Activated CD8-positive, alpha-beta T cell treated with anti-CD3 and anti-CD28 coated beads, Interleukin-2, amount 10 ng/mL, durations not matched to agents 7 days and 5 days (primary cell): ENCODE measurements at regions not wholly inside any gene's neighbourhood (a gene's known extent, or its start where the extent isn't known, plus 50 kb on each side); places are given as distances from the start of the nearest gene placed in this dataset.
"Not testable (repeated sequence)": the region's sequence is repeated elsewhere in the genome, so short reads cannot be mapped to it uniquely, and the experiment has no call there.

Source experiments
- ATAC-seq: fragments of 150-1000 bp; cut with Tn5 transposase; one replicate; pipeline ENCODE4 v1.10.0; 2021; ENCODE audit warnings: moderate library complexity
- CTCF ChIA-PET: fragments of 350-600 bp; sonication (Branson Sonifier 250); formaldehyde crosslinking; loops from one replicate; lab custom pipeline; 2021; ENCODE audit warnings: antibody characterized with exemption; lab: Charles Lee
- POLR2A ChIA-PET: fragments of 350-600 bp; sonication (Branson Sonifier 250); formaldehyde crosslinking; loops from one replicate; lab custom pipeline; 2021; ENCODE audit warnings: antibody characterized with exemption; lab: Charles Lee
- DNase-seq: peaks from one replicate; pipeline ENCODE4 v3.0.0-alpha.2; 2020
- H3K27ac Mint-ChIP-seq: one replicate; pipeline ENCODE4 v1.8.0; 2021; ENCODE audit warnings: mild to moderate bottlenecking, mixed read lengths
- H3K27me3 Mint-ChIP-seq: one replicate; pipeline ENCODE4 v1.8.0; 2021; ENCODE audit warnings: low read depth, mixed read lengths
- H3K36me3 Mint-ChIP-seq: one replicate; pipeline ENCODE4 v1.8.0; 2021; ENCODE audit warnings: low read depth, mixed read lengths
- H3K4me1 Mint-ChIP-seq: one replicate; pipeline ENCODE4 v1.8.0; 2021; ENCODE audit warnings: low read depth, mixed read lengths
- H3K4me3 Mint-ChIP-seq: one replicate; pipeline ENCODE4 v1.8.0; 2021; ENCODE audit warnings: mild to moderate bottlenecking, mixed read lengths
- H3K9me3 Mint-ChIP-seq: one replicate; pipeline ENCODE4 v1.8.0; 2022; ENCODE audit warnings: mixed read lengths; ENCODE audit not compliant: insufficient read depth

DNA sequence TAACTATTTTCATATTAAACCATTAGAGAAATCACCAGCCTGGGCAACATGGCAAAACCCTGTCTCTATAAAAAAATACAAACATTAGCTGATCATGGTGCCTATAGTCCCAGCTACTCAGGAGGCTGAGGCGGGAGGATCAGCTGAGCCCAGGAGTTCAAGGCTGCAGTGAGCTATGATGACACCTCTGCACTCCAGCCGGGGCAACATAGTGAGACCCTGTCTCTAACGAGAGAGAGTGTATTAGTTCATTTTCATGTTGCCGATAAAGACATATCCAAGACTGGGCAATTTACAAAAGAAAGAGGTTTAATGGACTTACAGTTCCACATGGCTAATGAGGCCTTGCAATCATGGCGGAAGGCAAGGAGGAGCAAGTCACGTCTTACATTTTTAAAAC lies 102.1 kb upstream of the IL12A start:
- ATAC-seq, H3K4me1 Mint-ChIP-seq, H3K36me3 Mint-ChIP-seq, H3K9me3 Mint-ChIP-seq, H3K27ac Mint-ChIP-seq, DNase-seq, H3K27me3 Mint-ChIP-seq, POLR2A ChIA-PET, H3K4me3 Mint-ChIP-seq: not testable (repeated sequence)
- CTCF ChIA-PET: interaction anchor here (0.9 to 6.0 kb wide), 4 partner anchors 9 to 118 kb away, joined by 4 to 96 read pairs (median 10); partner anchors contain the start of gene IL12A

GRCh38 chr3:159887168-159887567 lies 101.5 kb upstream of the IL12A start:
- Mint-ChIP-seq H3K9me3 (no peaks in the 10 kb centered on the region), H3K27ac (no peak overlapping the region), H3K4me3 (no peak overlapping the region), H3K27me3 (peaks cover 5% of the 10 kb centered on the region), H3K4me1 (no peaks in the 10 kb centered on the region), H3K36me3 (no peaks in the 10 kb centered on the region)
- ATAC-seq: no peak
- ChIA-PET POLR2A (no interaction called here), CTCF (interaction anchor here (4.0 to 6.0 kb wide), 2 partner anchors 10 to 117 kb away, joined by 14 to 96 read pairs; no protein-coding TSS in a partner anchor)
- no peak for DNase-seq

GRCh38 chr3:159887911-159888310 lies 100.7 kb upstream of the IL12A start:
- no peak for DNase-seq
- Mint-ChIP-seq H3K27ac (no peak overlapping the region), H3K27me3 (peaks cover 7% of the 10 kb centered on the region), H3K4me1 (no peaks in the 10 kb centered on the region), H3K9me3 (no peaks in the 10 kb centered on the region), H3K4me3 (no peak overlapping the region), H3K36me3 (no peaks in the 10 kb centered on the region)
- ChIA-PET CTCF (interaction anchor here (4.0 to 6.0 kb wide), 2 partner anchors 10 to 116 kb away, joined by 14 to 96 read pairs; no protein-coding TSS in a partner anchor), POLR2A (no interaction called here)
- ATAC-seq: no peak

- POLR2A ChIA-PET: no interaction called here
These were observed 96.4 kb upstream of the IL12A start for GRCh38 chr3:159892171-159892795.

DNA sequence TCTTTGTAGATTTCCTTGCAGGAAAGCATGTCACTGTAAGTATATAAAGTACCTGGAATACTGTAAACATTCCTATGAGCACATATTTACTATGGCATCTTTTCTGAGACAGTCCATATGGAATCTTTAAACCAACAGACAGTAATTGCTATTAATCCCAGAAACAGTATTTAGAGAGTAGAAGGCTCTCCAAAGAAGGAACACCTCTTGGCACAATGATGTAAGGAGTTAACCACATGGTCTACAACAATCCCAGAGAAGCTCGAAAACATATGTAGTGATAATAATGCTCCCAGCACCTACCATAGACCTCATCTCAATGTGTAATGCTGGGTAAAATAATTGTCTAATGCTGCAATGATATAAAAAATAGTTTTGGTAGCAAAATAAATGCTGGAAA lies 95.8 kb upstream of the IL12A start:
- no peak for ATAC-seq
- CTCF ChIA-PET: no interaction called here

More at GRCh38 chr3:159892171-159892795, 96.4 kb upstream of the IL12A start:
- H3K27ac Mint-ChIP-seq: no peak overlapping the region
- peaks cover 17% of the 10 kb centered on the region for H3K27me3 Mint-ChIP-seq
- no peak overlapping the region for H3K4me3 Mint-ChIP-seq
- DNase-seq: no peak
- no peaks in the 10 kb centered on the region for H3K36me3 Mint-ChIP-seq
- no peak for ATAC-seq
- CTCF ChIA-PET: interaction anchor here (1.3 kb wide), 1 partner anchor 113 kb away, joined by 3 read pairs; no protein-coding TSS in a partner anchor
- no peaks in the 10 kb centered on the region for H3K4me1 Mint-ChIP-seq
- no peaks in the 10 kb centered on the region for H3K9me3 Mint-ChIP-seq

DNA sequence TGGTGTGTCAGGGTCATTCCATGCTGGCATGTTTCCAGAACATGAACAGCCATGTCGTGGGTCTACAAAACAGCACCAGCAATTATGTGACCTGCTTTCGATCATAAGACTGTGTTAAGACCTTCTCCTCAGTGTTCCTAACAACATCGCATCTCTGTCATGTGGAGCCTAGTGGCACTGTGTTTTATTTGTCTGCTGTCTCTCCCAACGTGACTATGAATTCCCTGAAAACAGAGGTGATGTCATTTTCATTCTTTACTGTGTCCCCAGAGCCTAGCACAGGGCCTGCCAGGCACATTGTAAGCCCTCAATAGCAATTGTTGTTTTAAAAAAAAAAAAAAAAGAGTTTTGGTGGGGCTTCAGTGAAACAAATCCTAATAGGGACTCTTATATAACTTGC lies 94.2 kb upstream of the IL12A start:
- Mint-ChIP-seq H3K9me3 (no peaks in the 10 kb centered on the region), H3K27me3 (peaks cover 14% of the 10 kb centered on the region), H3K36me3 (no peaks in the 10 kb centered on the region), H3K4me1 (no peaks in the 10 kb centered on the region), H3K4me3 (no peak overlapping the region), H3K27ac (no peak overlapping the region)
- ChIA-PET POLR2A (no interaction called here), CTCF (no interaction called here)
- no peak for DNase-seq
- no peak for ATAC-seq

More for the DNA sequence above, 95.8 kb upstream of the IL12A start:
- POLR2A ChIA-PET: no interaction called here
- Mint-ChIP-seq H3K4me3 (no peak overlapping the region), H3K36me3 (no peaks in the 10 kb centered on the region), H3K9me3 (no peaks in the 10 kb centered on the region), H3K4me1 (no peaks in the 10 kb centered on the region), H3K27ac (no peak overlapping the region), H3K27me3 (peaks cover 17% of the 10 kb centered on the region)
- DNase-seq: no peak

DNA sequence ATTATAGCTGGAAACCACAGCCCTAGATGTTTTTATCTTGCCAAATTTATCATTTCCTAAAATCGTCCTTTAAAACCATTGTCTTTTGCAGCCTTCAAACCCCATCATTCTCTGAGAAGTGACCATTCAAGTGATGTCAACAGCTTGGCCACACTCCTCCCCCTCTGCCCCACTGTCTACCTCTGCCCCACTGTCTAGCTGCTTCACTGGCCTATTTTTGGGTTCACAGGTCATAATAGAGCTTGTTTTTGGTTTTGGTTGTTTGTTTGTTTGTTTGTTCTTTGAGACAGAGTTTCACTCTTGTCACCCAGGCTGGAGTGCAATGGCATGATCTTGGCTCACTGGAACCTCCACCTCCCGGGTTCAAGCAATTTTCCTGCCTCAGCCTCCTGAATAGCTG lies 93.2 kb upstream of the IL12A start:
- Mint-ChIP-seq H3K9me3 (no peaks in the 10 kb centered on the region), H3K4me3 (no peak overlapping the region), H3K27ac (no peak overlapping the region), H3K27me3 (peaks cover 14% of the 10 kb centered on the region), H3K4me1 (no peaks in the 10 kb centered on the region), H3K36me3 (no peaks in the 10 kb centered on the region)
- ATAC-seq (no peak), DNase-seq (no peak)
- CTCF ChIA-PET: interaction anchor here (0.8 kb wide), 1 partner anchor 9 kb away, joined by 4 read pairs; no protein-coding TSS in a partner anchor
- POLR2A ChIA-PET: no interaction called here

DNA sequence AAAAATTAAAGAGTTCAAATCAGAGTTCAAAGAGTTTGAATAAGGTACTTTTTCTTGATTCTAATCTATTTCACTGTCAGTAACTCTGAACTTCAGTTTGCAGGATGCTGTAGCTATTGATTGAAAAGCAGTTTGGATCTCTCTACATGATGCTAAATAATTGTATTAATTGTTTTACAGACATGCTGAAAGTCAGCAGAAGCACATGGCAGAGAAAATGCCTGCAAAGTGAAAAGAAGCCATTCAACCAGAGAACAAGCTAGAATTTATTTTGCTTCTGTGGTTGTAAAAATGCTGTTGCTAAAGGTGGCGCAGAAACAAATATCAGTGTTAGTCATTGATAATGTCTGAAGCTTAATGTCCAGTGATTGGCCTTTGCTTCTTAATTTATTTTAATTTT lies 92.1 kb upstream of the IL12A start:
- POLR2A ChIA-PET: no interaction called here
- Mint-ChIP-seq H3K9me3 (no peaks in the 10 kb centered on the region), H3K4me3 (no peak overlapping the region), H3K36me3 (no peaks in the 10 kb centered on the region), H3K4me1 (no peaks in the 10 kb centered on the region), H3K27me3 (peaks cover 17% of the 10 kb centered on the region), H3K27ac (no peak overlapping the region)
- no peak for ATAC-seq
- CTCF ChIA-PET: interaction anchor here (0.9 to 2.7 kb wide), 2 partner anchors 10 to 110 kb away, joined by 4 to 14 read pairs; no protein-coding TSS in a partner anchor
- no peak for DNase-seq

DNA sequence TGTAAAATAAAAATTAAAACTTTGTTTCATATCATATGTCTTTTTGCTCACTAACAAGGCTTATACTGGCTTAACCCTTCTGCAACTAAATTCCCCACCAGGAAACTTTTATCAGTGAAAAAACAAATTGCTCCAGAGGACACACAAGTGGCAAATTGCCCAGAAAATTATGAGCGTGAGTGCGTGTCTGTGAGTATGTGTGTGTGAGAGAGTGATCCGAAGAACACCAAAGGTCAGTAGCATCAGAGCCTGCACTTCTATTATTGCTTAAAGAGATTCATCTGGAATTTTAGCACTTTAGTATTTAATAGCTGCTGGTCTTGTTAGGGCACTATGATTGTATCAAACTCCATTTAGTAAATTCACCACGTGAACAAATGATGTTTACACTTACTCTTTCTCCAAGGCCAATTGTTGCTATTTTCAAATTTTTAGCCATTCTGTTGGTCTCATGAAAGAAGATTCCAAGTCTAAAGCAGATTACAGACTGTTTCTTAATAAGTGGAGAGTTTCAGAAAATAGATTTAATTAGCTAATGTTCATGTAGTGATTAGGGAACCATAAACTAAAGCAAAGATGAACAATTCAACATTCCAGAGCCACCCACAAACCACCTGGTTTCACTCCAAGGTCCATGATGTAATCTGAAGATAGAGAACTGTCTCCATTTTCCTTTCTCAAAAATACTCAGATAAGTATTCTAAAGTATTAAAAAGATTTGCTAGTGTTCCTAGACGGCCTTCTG lies 91.1 kb upstream of the IL12A start:
- Mint-ChIP-seq H3K4me1 (no peaks in the 10 kb centered on the region), H3K4me3 (no peak overlapping the region), H3K9me3 (no peaks in the 10 kb centered on the region), H3K36me3 (no peaks in the 10 kb centered on the region), H3K27me3 (peaks cover 14% of the 10 kb centered on the region), H3K27ac (no peak overlapping the region)
- DNase-seq: no peak
- POLR2A ChIA-PET: no interaction called here
- CTCF ChIA-PET: interaction anchor here (0.9 to 2.7 kb wide), 3 partner anchors 11 to 109 kb away, joined by 4 to 14 read pairs (median 6); no protein-coding TSS in a partner anchor
- no peak for ATAC-seq

DNA sequence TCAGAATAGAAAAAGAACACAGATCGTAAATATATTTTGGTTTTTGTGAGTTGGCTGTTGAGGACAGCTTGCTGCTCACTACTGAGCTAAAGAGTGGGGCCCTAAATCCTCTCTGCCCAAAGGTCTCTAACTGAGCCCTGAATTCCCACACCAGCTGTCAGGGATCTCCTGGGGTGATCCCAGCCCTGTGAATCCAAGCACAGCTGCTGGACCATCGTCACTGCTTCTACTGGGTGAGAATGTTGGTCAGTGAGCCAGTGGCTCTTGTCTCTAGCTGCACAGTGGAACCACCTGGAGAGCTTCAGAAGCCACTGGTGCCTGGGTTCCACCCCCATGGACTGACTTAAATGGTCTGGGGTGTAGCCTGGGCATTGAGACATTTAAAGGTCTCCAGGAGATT lies 90.5 kb upstream of the IL12A start:
- ChIA-PET CTCF (interaction anchor here (0.6 to 2.7 kb wide), 3 partner anchors 11 to 24 kb away, joined by 3 to 14 read pairs (median 6); no protein-coding TSS in a partner anchor), POLR2A (no interaction called here)
- no peaks in the 10 kb centered on the region for H3K36me3 Mint-ChIP-seq
- no peak overlapping the region for H3K4me3 Mint-ChIP-seq
- no peaks in the 10 kb centered on the region for H3K4me1 Mint-ChIP-seq
- peaks cover 14% of the 10 kb centered on the region for H3K27me3 Mint-ChIP-seq
- no peaks in the 10 kb centered on the region for H3K9me3 Mint-ChIP-seq
- ATAC-seq (no peak), DNase-seq (no peak)
- H3K27ac Mint-ChIP-seq: no peak overlapping the region

GRCh38 chr3:159899166-159899565 lies 89.5 kb upstream of the IL12A start:
- H3K27ac Mint-ChIP-seq: no peak overlapping the region
- peaks cover 14% of the 10 kb centered on the region for H3K27me3 Mint-ChIP-seq
- POLR2A ChIA-PET: no interaction called here
- no peaks in the 10 kb centered on the region for H3K36me3 Mint-ChIP-seq
- H3K9me3 Mint-ChIP-seq: no peaks in the 10 kb centered on the region
- no peak for ATAC-seq
- CTCF ChIA-PET: no interaction called here
- no peaks in the 10 kb centered on the region for H3K4me1 Mint-ChIP-seq
- no peak overlapping the region for H3K4me3 Mint-ChIP-seq
- DNase-seq: no peak
